ENCODE measurements at regions not wholly inside any gene's neighbourhood (a gene's known extent, or its start where the extent isn't known, plus 50 kb on each side); places are given as distances from the start of the nearest gene placed in this dataset.

GRCh38 chr5:42268630-42269029 is 154.6 kb upstream of the GHR start:
- intact Hi-C loops (cut with micrococcal nuclease), result no loop called here
- TF ChIP-seq CTCF (IDR thresholded peaks at IDR 0.05; ENCODE audit: borderline replicate concordance), result no peak
- no peak for DNase-seq
- no peaks in the 10 kb centered on the region for H3K4me1 ChIP-seq
- H3K4me3 ChIP-seq, result no peak overlapping the region
- no peaks in the 10 kb centered on the region for H3K36me3 ChIP-seq
- H3K27me3 ChIP-seq (ENCODE audit: low read depth), result no peaks in the 10 kb centered on the region
- no peaks in the 10 kb centered on the region for H3K9me3 ChIP-seq (replicated peaks)
- H3K27ac ChIP-seq (replicated peaks), result no peak overlapping the region

GRCh38 chr5:42270771-42271170 is 152.5 kb upstream of the GHR start:
- no peak for TF ChIP-seq CTCF (IDR thresholded peaks at IDR 0.05; ENCODE audit: borderline replicate concordance)
- H3K27ac ChIP-seq (replicated peaks), result no peak overlapping the region
- intact Hi-C loops (cut with micrococcal nuclease), result no loop called here
- H3K9me3 ChIP-seq (replicated peaks), result no peaks in the 10 kb centered on the region
- no peaks in the 10 kb centered on the region for H3K27me3 ChIP-seq (ENCODE audit: low read depth)
- no peaks in the 10 kb centered on the region for H3K4me1 ChIP-seq
- no peak overlapping the region for H3K4me3 ChIP-seq
- no peak for DNase-seq
- H3K36me3 ChIP-seq, result no peaks in the 10 kb centered on the region

DNA sequence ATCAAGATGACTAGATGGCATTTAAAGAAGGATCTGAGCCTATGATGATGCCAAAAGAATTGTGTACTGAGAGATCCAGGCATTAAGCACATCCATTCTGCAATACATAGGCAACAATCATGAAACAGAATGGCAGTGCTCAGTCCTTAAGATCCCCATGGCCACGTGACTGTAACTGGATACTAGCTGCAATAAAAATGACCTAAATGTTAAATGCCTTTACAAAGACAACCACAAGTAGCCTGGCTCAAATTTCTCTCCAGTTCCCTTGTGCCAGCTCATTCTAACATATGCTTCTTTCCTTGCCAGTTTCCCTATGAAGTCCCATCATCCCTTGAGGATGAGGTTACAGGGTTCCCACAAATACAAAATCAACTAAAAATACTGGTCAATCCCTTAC is 148.3 kb upstream of the GHR start:
- no peak for DNase-seq
- no peaks in the 10 kb centered on the region for H3K36me3 ChIP-seq
- no peaks in the 10 kb centered on the region for H3K4me1 ChIP-seq
- intact Hi-C loops (cut with micrococcal nuclease), result no loop called here
- H3K27me3 ChIP-seq (ENCODE audit: low read depth), result no peaks in the 10 kb centered on the region
- TF ChIP-seq CTCF (IDR thresholded peaks at IDR 0.05; ENCODE audit: borderline replicate concordance), result no peak
- H3K9me3 ChIP-seq (replicated peaks), result no peaks in the 10 kb centered on the region
- no peak overlapping the region for H3K4me3 ChIP-seq
- H3K27ac ChIP-seq (replicated peaks), result no peak overlapping the region

GRCh38 chr5:42277293-42277692 is 145.9 kb upstream of the GHR start:
- Histone ChIP-seq H3K27me3 (ENCODE audit: low read depth) (no peaks in the 10 kb centered on the region), H3K9me3 (replicated peaks) (no peaks in the 10 kb centered on the region), H3K36me3 (no peaks in the 10 kb centered on the region), H3K4me1 (no peaks in the 10 kb centered on the region), H3K4me3 (no peak overlapping the region), H3K27ac (replicated peaks) (no peak overlapping the region)
- intact Hi-C loops (cut with micrococcal nuclease), result no loop called here
- DNase-seq, result no peak
- no peak for TF ChIP-seq CTCF (IDR thresholded peaks at IDR 0.05; ENCODE audit: borderline replicate concordance)

GRCh38 chr5:42284584-42284983 is 138.7 kb upstream of the GHR start:
- TF ChIP-seq CTCF (IDR thresholded peaks at IDR 0.05; ENCODE audit: borderline replicate concordance), result no peak
- Histone ChIP-seq H3K4me1 (no peaks in the 10 kb centered on the region), H3K27me3 (ENCODE audit: low read depth) (no peaks in the 10 kb centered on the region), H3K27ac (replicated peaks) (no peak overlapping the region), H3K4me3 (no peak overlapping the region), H3K36me3 (no peaks in the 10 kb centered on the region), H3K9me3 (replicated peaks) (no peaks in the 10 kb centered on the region)
- intact Hi-C loops (cut with micrococcal nuclease), result no loop called here
- DNase-seq, result no peak

DNA sequence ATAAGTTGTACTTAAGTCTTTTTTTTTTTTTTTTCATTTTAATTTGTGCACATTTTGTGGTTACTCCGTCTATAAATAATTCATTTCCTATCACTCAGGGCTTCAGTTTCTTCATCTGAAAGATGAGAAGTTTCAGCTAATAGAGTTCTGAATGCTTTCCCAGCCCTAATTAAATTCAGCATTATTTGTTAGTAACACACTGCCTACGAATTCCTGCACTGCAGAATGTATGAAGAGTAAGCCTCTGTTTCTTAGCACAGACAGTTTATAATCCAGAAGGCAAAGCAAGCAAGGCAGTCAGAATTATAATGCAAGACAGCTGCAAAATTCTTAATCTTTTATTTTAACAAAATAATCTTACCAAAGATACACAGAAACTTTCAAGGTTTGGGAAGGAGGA is 138.0 kb upstream of the GHR start:
- Histone ChIP-seq H3K27ac (replicated peaks) (no peak overlapping the region), H3K4me3 (no peak overlapping the region), H3K9me3 (replicated peaks) (no peaks in the 10 kb centered on the region), H3K36me3 (no peaks in the 10 kb centered on the region), H3K27me3 (ENCODE audit: low read depth) (no peaks in the 10 kb centered on the region), H3K4me1 (no peaks in the 10 kb centered on the region)
- DNase-seq, result no peak
- intact Hi-C loops (cut with micrococcal nuclease), result no loop called here
- TF ChIP-seq CTCF (IDR thresholded peaks at IDR 0.05; ENCODE audit: borderline replicate concordance), result no peak
